K562 (cell line): ENCODE measurements at regions not wholly inside any gene's neighbourhood (a gene's known extent, or its start where the extent isn't known, plus 50 kb on each side); places are given as distances from the start of the nearest gene placed in this dataset.

Experiments
- ATF4 ChIP-seq: fragments of 450-650 bp; formaldehyde crosslinking; IDR thresholded peaks from 2 replicates; pipeline ENCODE4 v1.4.0; 2022; ENCODE audit warnings: mild to moderate bottlenecking, moderate library complexity
- HIVEP1 ChIP-seq: fragments of 250-450 bp; sonication (Bioruptor Pico); IDR thresholded peaks from 2 replicates; pipeline ENCODE4 v1.4.0; 2020; ENCODE audit warnings: mild to moderate bottlenecking
- HMGXB4 ChIP-seq: sonication (generic); formaldehyde crosslinking; IDR thresholded peaks from 2 replicates; pipeline ENCODE4 v1.8.1; 2023; ENCODE audit warnings: mild to moderate bottlenecking, missing genetic modification reagents
- KLF13 ChIP-seq: fragments of 450-650 bp; IDR thresholded peaks from 2 replicates; pipeline ENCODE4 v1.6.1; 2016; ENCODE audit warnings: missing genetic modification characterization, low read depth, mild to moderate bottlenecking, missing compliant biosample characterization, moderate library complexity, borderline replicate concordance
- RBM15 ChIP-seq: fragments of 200-400 bp; formaldehyde crosslinking; IDR thresholded peaks from 2 replicates; pipeline ENCODE4 v1.6.1; 2018; ENCODE audit warnings: mild to moderate bottlenecking, low read length, moderate library complexity; ENCODE audit not compliant: insufficient read depth
- RBM22 ChIP-seq: fragments of 200-400 bp; formaldehyde crosslinking; IDR thresholded peaks from 2 replicates; pipeline ENCODE4 v1.6.1; 2018; ENCODE audit warnings: low read length, low read depth; ENCODE audit not compliant: poor library complexity, severe bottlenecking
- TCF15 ChIP-seq: fragments of 250-450 bp; sonication (Bioruptor Pico); IDR thresholded peaks from 2 replicates; pipeline ENCODE4 v1.8.0; 2022; ENCODE audit warnings: moderate library complexity, mild to moderate bottlenecking, inconsistent platforms
- TEAD1 ChIP-seq, 2 experiments: fragments of 450-650 bp in 1 of 2; sonication (generic) in 1 of 2; formaldehyde crosslinking; IDR thresholded peaks; 2 replicates each; pipeline versions ENCODE4 v1.4.0 to v1.8.0; 2020 to 2022; ENCODE audit warnings: mild to moderate bottlenecking in 2 of 2, missing genetic modification reagents in 1 of 2
- THRB ChIP-seq: fragments of 450-650 bp; formaldehyde crosslinking; conservative IDR thresholded peaks from 2 replicates; pipeline ENCODE4 v1.4.0; 2022; ENCODE audit warnings: mild to moderate bottlenecking, missing genetic modification characterization
- ZNF280B ChIP-seq: fragments of 250-450 bp; sonication (Bioruptor Pico); IDR thresholded peaks from 2 replicates; pipeline ENCODE4 v1.5.1; 2021; ENCODE audit warnings: mild to moderate bottlenecking
- ZNF41 ChIP-seq: fragments of 250-450 bp; sonication (Bioruptor Pico); conservative IDR thresholded peaks from 2 replicates; pipeline ENCODE4 v1.4.0; 2020; ENCODE audit warnings: mild to moderate bottlenecking
- ZNF609 ChIP-seq: sonication (generic); formaldehyde crosslinking; IDR thresholded peaks from 2 replicates; pipeline ENCODE4 v1.8.1; 2023; ENCODE audit warnings: missing genetic modification reagents, mild to moderate bottlenecking, borderline replicate concordance
- ZNF644 ChIP-seq: fragments of 200-800 bp; sonication (Bioruptor generic); IDR thresholded peaks from 2 replicates; pipeline ENCODE4 v1.6.1; 2016; ENCODE audit warnings: low read depth, missing genetic modification characterization, missing compliant biosample characterization
- ZNF668 ChIP-seq: fragments of 250-450 bp; sonication (Bioruptor Pico); IDR thresholded peaks from 2 replicates; pipeline ENCODE4 v1.8.0; 2022; ENCODE audit warnings: mild to moderate bottlenecking, inconsistent platforms
- ZNF766 ChIP-seq: fragments of 200-800 bp; sonication (Bioruptor generic); conservative IDR thresholded peaks from 2 replicates; pipeline ENCODE4 v1.6.1; 2016; ENCODE audit warnings: missing genetic modification characterization, missing compliant biosample characterization
- ZSCAN29 ChIP-seq: fragments of 450-650 bp; IDR thresholded peaks from 2 replicates; pipeline ENCODE4 v1.6.1; 2017

GRCh38 chr7:29619848-29620555, 56.4 kb downstream of the PRR15 start (continued):
- TF ChIP-seq THRB (CRISPR knock-in tag) (0 out of 2 replicates have a peak, but pooled peaks have one; percentile 51), HIVEP1 (0 out of 2 replicates have a peak, but pooled peaks have one; percentile 34), ZNF668 (CRISPR knock-in tag) (peak; percentile 45; the same call in 1 of the 2 replicates), ATF4 (CRISPR knock-in tag) (no peak), TCF15 (no peak), RBM15 (no peak), KLF13 (tag) (no peak), ZNF280B (CRISPR knock-in tag) (no peak), ZNF644 (tag) (0 out of 2 replicates have a peak, but pooled peaks have one; percentile 34), ZNF609 (CRISPR knock-in tag) (no peak), RBM22 (no peak), HMGXB4 (no peak), ZNF766 (peak; percentile 49; the same call in 1 of the 2 replicates), ZNF41 (CRISPR knock-in tag) (0 out of 2 replicates have a peak, but pooled peaks have one; percentile 38), ZSCAN29 (no peak), TEAD1 (CRISPR knock-in tag; IDR thresholded peaks at IDR 0.05) (peak in 1 of 2 experiments; percentile 61; a peak in 1 of 4 replicates)
